SK-N-SH treated with all-trans-retinoic acid at 6 μM for 48 hours (cell line): ENCODE measurements at regions not wholly inside any gene's neighbourhood (a gene's known extent, or its start where the extent isn't known, plus 50 kb on each side); places are given as distances from the start of the nearest gene placed in this dataset.
"Not testable (repeated sequence)": the region's sequence is repeated elsewhere in the genome, so short reads cannot be mapped to it uniquely, and the experiment has no call there.

Source experiments
- CREB5 ChIP-seq: fragments of 250-450 bp; sonication (Bioruptor Pico); IDR thresholded peaks from 2 replicates; pipeline ENCODE4 v1.5.1; 2020; ENCODE audit warnings: low read depth, mild to moderate bottlenecking, moderate library complexity
- PATZ1 ChIP-seq: fragments of 250-450 bp; sonication (Bioruptor Pico); IDR thresholded peaks from 2 replicates; pipeline ENCODE4 v1.8.0; 2020; ENCODE audit warnings: mild to moderate bottlenecking, moderate library complexity, borderline replicate concordance
- POU6F1 ChIP-seq: fragments of 250-450 bp; sonication (Bioruptor Pico); IDR thresholded peaks from 2 replicates; pipeline ENCODE4 v1.8.0; 2021; ENCODE audit warnings: low read depth, mild to moderate bottlenecking, moderate library complexity, borderline replicate concordance
- SNAI2 ChIP-seq: fragments of 250-450 bp; sonication (Bioruptor Pico); IDR thresholded peaks from 2 replicates; pipeline ENCODE4 v1.5.0; 2020; ENCODE audit warnings: mild to moderate bottlenecking, moderate library complexity
- TSHZ2 ChIP-seq: fragments of 250-450 bp; sonication (Bioruptor Pico); IDR thresholded peaks from 2 replicates; pipeline ENCODE4 v1.5.0; 2020; ENCODE audit warnings: mild to moderate bottlenecking, moderate library complexity

- TF ChIP-seq POU6F1 (CRISPR knock-in tag); CREB5 (CRISPR knock-in tag); SNAI2 (CRISPR knock-in tag); PATZ1; TSHZ2: not testable (repeated sequence)
Measured at GRCh38 chr13:90514712-90515111, 832.8 kb upstream of the MIR17HG start.
